Transverse colon (tissue), 4 donors: ENCODE measurements at regions not wholly inside any gene's neighbourhood (a gene's known extent, or its start where the extent isn't known, plus 50 kb on each side); places are given as distances from the start of the nearest gene placed in this dataset.

Experiments used
- DNase-seq: peaks from one replicate; pipeline ENCODE4 v3.0.0-alpha.2; 2019
- H3K27ac ChIP-seq, 4 donors: fragments of 200-600 bp; sonication (generic); 2 replicates each; pipeline ENCODE4 v1.5.1; 2016 to 2018; ENCODE audit warnings: inconsistent platforms in 4 of 4
- H3K27me3 ChIP-seq: fragments of 200-600 bp; sonication (generic); 2 replicates; pipeline ENCODE4 v1.5.1; 2017; ENCODE audit warnings: inconsistent platforms
- H3K36me3 ChIP-seq, 4 donors: fragments of 200-600 bp; sonication (generic); 2 replicates each; pipeline ENCODE4 v1.5.1; 2017 to 2019; ENCODE audit warnings: inconsistent platforms in 4 of 4
- H3K4me1 ChIP-seq, 4 donors: fragments of 200-600 bp; sonication (generic); 2 replicates each; pipeline ENCODE4 v1.5.1; 2017 to 2020; ENCODE audit warnings: inconsistent platforms in 4 of 4
- H3K4me3 ChIP-seq, 4 donors: fragments of 200-600 bp; sonication (generic); 1 replicate in 1 of 4; 2 replicates in 3 of 4; pipeline versions ENCODE4 v1.5.1 to v1.6.1; 2017 to 2019; ENCODE audit warnings: inconsistent platforms in 4 of 4
- H3K9me3 ChIP-seq, 2 donors: fragments of 200-600 bp; sonication (generic); 2 replicates each; pipeline ENCODE4 v1.5.1; 2017 to 2019; ENCODE audit warnings: inconsistent platforms in 2 of 2
- EP300 ChIP-seq: sonication (generic); formaldehyde crosslinking; IDR thresholded peaks from one replicate; pipeline ENCODE4 v1.6.1; 2017; ENCODE audit warnings: antibody characterized with exemption, low read depth
- POLR2A ChIP-seq: fragments of 450-650 bp; IDR thresholded peaks from one replicate; pipeline ENCODE4 v1.6.1; 2016; ENCODE audit warnings: antibody characterized with exemption, mild to moderate bottlenecking, moderate library complexity
- POLR2AphosphoS5 ChIP-seq, 3 donors: sonication (generic); formaldehyde crosslinking; IDR thresholded peaks; one replicate each; pipeline ENCODE4 v1.6.1; 2016; ENCODE audit warnings: antibody characterized with exemption in 3 of 3
- WGBS, 2 donors: methylation state at CpG; one replicate each; pipeline ENCODE4 v1.1.5; 2018; ENCODE audit warnings: low coverage in 1 of 2; 5-methylcytosine and 5-hydroxymethylcytosine counted together
- in situ Hi-C, 4 donors: fragments of 200-750 bp; cut with MboI; loops; one replicate each; pipeline versions ENCODE4 v1.15.0 to v1.15.1; 2017; ENCODE audit warnings: low sequenced_read_pairs in 3 of 4, low pct_ligation_motif_present in 1 of 4, low pct_unique_long_range_greater_than_20kb in 1 of 4
- intact Hi-C: fragments of 100-400 bp; cut with DNase I; formaldehyde crosslinking; loops from one replicate; pipeline ENCODE4 v1.15.1; 2023; ENCODE audit warnings: low total_unique reads
- TF ChIP-seq, protein P1 (sequence below), 5 experiments: fragments of 200-600 bp in 3 of 5; fragments of 450-650 bp in 2 of 5; sonication (generic) in 3 of 5; IDR thresholded peaks; 1 replicate in 2 of 5; 2 replicates in 3 of 5; pipeline ENCODE4 v1.5.1; 2016 to 2017; ENCODE audit warnings: antibody characterized with exemption in 5 of 5, inconsistent platforms in 3 of 5, mild to moderate bottlenecking in 2 of 5, moderate library complexity in 1 of 5

DNA sequence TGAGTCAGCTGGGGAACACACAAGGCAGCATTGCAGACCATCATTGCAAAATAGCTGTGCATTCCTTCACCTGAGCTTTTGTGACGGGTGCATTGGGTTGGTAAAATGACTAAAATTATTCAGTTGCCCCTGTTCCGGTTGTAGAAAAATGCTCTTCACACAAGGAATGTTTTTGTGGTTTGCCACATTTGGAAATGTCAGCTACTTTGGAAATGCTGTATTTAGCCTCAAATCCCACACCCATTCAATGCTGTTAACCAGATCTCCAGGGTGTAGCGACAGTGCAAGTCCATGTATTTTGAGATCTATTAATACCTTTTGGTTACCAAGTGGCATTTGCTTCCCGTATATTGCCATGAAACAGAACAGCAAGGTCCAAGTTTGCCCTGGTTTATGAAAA lies 201.2 kb downstream of the FOXA2 start:
- H3K9me3 ChIP-seq: no peaks in the 10 kb centered on the region
- no peak overlapping the region for H3K27ac ChIP-seq
- in situ Hi-C loops: no loop called here
- no peak overlapping the region for H3K4me3 ChIP-seq
- intact Hi-C loops: no loop called here
- no peaks in the 10 kb centered on the region for H3K27me3 ChIP-seq
- TF ChIP-seq, protein P1, sequence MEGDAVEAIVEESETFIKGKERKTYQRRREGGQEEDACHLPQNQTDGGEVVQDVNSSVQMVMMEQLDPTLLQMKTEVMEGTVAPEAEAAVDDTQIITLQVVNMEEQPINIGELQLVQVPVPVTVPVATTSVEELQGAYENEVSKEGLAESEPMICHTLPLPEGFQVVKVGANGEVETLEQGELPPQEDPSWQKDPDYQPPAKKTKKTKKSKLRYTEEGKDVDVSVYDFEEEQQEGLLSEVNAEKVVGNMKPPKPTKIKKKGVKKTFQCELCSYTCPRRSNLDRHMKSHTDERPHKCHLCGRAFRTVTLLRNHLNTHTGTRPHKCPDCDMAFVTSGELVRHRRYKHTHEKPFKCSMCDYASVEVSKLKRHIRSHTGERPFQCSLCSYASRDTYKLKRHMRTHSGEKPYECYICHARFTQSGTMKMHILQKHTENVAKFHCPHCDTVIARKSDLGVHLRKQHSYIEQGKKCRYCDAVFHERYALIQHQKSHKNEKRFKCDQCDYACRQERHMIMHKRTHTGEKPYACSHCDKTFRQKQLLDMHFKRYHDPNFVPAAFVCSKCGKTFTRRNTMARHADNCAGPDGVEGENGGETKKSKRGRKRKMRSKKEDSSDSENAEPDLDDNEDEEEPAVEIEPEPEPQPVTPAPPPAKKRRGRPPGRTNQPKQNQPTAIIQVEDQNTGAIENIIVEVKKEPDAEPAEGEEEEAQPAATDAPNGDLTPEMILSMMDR (IDR thresholded peaks at IDR 0.05): no peak
- TF ChIP-seq EP300 (no peak), POLR2AphosphoS5 (IDR thresholded peaks at IDR 0.05) (no peak), POLR2A (no peak)
- WGBS, 2 donors: 83 to 88% methylated on average over 2 to 4 of the region's 4 CpGs
- DNase-seq: no peak
- H3K4me1 ChIP-seq: peaks cover 0 to 18% (median 7%) of the 10 kb centered on the region in 4 donors
- H3K36me3 ChIP-seq: no peaks in the 10 kb centered on the region

DNA sequence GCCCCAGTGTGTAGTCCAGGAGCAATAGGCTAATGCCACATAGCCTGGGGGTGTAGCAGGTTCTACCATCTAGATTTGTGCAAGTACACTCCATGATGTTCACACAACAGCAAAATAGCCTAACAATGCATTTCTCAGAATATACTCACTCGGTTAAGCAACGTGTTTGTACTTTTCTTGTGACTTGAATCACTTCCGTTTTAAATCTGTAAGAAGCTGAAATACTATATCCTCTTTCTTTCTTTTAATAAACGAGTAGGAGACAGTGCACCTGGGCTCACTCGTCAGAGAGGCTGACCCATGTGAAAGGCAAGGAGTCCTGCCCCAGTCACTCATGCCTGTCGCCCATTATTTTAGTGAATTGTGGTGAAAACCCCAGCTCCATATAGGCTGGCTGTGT lies 201.6 kb downstream of the FOXA2 start:
- WGBS, 2 donors: 44 to 50% methylated on average over 6 of the region's 6 CpGs
- in situ Hi-C loops: no loop called here
- H3K27ac ChIP-seq: no peak overlapping the region
- no peak for DNase-seq
- H3K9me3 ChIP-seq: no peaks in the 10 kb centered on the region
- no peaks in the 10 kb centered on the region for H3K36me3 ChIP-seq
- H3K4me1 ChIP-seq: peaks cover 0 to 18% (median 7%) of the 10 kb centered on the region in 4 donors
- intact Hi-C loops: no loop called here
- TF ChIP-seq, protein P1 (IDR thresholded peaks at IDR 0.05): no peak
- TF ChIP-seq EP300: no peak
- TF ChIP-seq POLR2A: no peak
- TF ChIP-seq POLR2AphosphoS5 (IDR thresholded peaks at IDR 0.05): no peak
- H3K4me3 ChIP-seq: no peak overlapping the region
- no peaks in the 10 kb centered on the region for H3K27me3 ChIP-seq

DNA sequence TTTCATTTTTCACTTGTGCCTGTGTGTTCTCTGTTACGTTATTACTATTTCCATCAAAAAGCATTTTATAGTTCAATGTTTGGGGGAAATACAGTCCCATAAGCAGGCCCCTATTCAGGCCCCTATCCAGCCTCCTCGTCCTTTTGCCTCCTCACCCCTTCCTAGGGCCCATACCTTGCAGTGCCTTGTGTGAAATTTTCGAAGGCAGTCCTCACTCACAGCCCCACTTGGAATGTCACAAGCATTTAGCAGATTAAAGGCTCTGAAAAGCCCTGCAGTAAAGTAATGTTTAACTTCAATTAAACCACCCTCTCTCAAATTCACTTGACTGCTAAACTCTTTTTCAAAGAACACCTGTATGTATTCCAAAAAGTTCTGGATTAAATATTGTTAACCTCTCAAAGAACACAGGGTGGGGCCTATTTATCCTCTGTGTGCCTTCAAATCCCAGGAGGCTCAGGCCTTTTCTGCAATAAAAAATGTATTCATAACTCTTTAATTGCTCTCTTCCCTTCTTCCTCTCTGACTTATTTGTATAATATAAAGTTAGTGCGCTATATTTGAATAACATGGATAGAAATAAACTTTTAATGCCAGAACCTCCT lies 202.5 kb downstream of the FOXA2 start:
- in situ Hi-C loops: no loop called here

DNA sequence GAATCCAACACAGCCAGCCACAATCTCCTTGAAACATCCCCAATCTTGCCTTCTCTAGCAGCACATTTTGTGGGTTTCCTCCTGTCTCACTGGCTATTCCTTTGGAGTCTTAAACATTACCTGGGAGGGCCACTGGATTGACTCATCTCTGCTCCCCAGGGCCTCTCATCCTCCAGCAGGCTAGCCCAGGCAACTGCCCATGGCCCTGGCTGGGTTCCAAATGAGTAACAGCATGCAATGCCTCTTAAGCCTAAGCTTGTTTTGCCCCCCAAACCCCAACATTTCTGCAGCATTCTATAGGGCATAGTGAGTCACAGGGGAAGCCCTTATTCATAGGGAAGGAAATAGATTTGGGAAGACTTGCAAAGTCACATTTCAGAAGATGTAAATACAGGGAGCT lies 204.9 kb downstream of the FOXA2 start:
- Histone ChIP-seq H3K9me3 (no peaks in the 10 kb centered on the region), H3K36me3 (no peaks in the 10 kb centered on the region), H3K4me1 (peaks cover 0 to 20% (median 7%) of the 10 kb centered on the region in 4 donors), H3K27ac (no peak overlapping the region), H3K4me3 (no peak overlapping the region), H3K27me3 (no peaks in the 10 kb centered on the region)
- in situ Hi-C loops: no loop called here
- no peak for DNase-seq
- TF ChIP-seq, protein P1 (IDR thresholded peaks at IDR 0.05): no peak
- no peak for TF ChIP-seq POLR2A
- TF ChIP-seq EP300: no peak
- no peak for TF ChIP-seq POLR2AphosphoS5 (IDR thresholded peaks at IDR 0.05)
- intact Hi-C loops: no loop called here

More for the DNA sequence above, 202.5 kb downstream of the FOXA2 start:
- intact Hi-C loops: no loop called here
- Histone ChIP-seq H3K9me3 (no peaks in the 10 kb centered on the region), H3K36me3 (no peaks in the 10 kb centered on the region), H3K27me3 (no peaks in the 10 kb centered on the region), H3K4me1 (peaks cover 0 to 20% (median 7%) of the 10 kb centered on the region in 4 donors), H3K27ac (peak overlapping the region in 1 of 4 donors; percentile 5), H3K4me3 (no peak overlapping the region)
- WGBS, 2 donors: 45 to 53% methylated on average over 4 of the region's 4 CpGs
- TF ChIP-seq POLR2AphosphoS5 (IDR thresholded peaks at IDR 0.05): no peak
- no peak for DNase-seq
